Stimulated activated naive CD8-positive, alpha-beta T cell treated with anti-CD3 and anti-CD28 coated beads, Interleukin-15, amount 100 ng/mL, for 72 hours (primary cell): ENCODE measurements at regions not wholly inside any gene's neighbourhood (a gene's known extent, or its start where the extent isn't known, plus 50 kb on each side); places are given as distances from the start of the nearest gene placed in this dataset.

ENCODE experiments used
- ATAC-seq: fragments of 150-1000 bp; cut with Tn5 transposase; 2 replicates; pipeline ENCODE4 v1.10.0; 2021; ENCODE audit warnings: mild to moderate bottlenecking, moderate library complexity
- DNase-seq, 2 donors: peaks; one replicate each; pipeline ENCODE4 v3.0.0; 2021 to 2022
- H3K27ac Mint-ChIP-seq, 2 donors: one replicate each; pipeline ENCODE4 v1.8.0; 2022; ENCODE audit warnings: mild to moderate bottlenecking in 2 of 2, mixed read lengths in 2 of 2, moderate library complexity in 2 of 2
- H3K27me3 Mint-ChIP-seq: one replicate; pipeline ENCODE4 v1.8.0; 2022; ENCODE audit warnings: mixed read lengths
- H3K4me1 Mint-ChIP-seq: one replicate; pipeline ENCODE4 v1.8.0; 2022; ENCODE audit warnings: mild to moderate bottlenecking, mixed read lengths
- H3K4me3 Mint-ChIP-seq, 2 donors: one replicate each; pipeline ENCODE4 v1.8.0; 2022; ENCODE audit warnings: mild to moderate bottlenecking in 2 of 2, mixed read lengths in 2 of 2, moderate library complexity in 1 of 2
- H3K9me3 Mint-ChIP-seq, 2 donors: one replicate each; pipeline ENCODE4 v1.8.0; 2022; ENCODE audit warnings: mixed read lengths in 2 of 2

- no peak overlapping the region for H3K27ac Mint-ChIP-seq
- H3K27me3 Mint-ChIP-seq = no peaks in the 10 kb centered on the region
- H3K9me3 Mint-ChIP-seq = no peaks in the 10 kb centered on the region
- no peak for ATAC-seq
- no peak overlapping the region for H3K4me3 Mint-ChIP-seq
- H3K4me1 Mint-ChIP-seq = no peaks in the 10 kb centered on the region
- no peak for DNase-seq
Measured at GRCh38 chr3:14252321-14253021, 73.9 kb downstream of the LSM3 start.

DNA sequence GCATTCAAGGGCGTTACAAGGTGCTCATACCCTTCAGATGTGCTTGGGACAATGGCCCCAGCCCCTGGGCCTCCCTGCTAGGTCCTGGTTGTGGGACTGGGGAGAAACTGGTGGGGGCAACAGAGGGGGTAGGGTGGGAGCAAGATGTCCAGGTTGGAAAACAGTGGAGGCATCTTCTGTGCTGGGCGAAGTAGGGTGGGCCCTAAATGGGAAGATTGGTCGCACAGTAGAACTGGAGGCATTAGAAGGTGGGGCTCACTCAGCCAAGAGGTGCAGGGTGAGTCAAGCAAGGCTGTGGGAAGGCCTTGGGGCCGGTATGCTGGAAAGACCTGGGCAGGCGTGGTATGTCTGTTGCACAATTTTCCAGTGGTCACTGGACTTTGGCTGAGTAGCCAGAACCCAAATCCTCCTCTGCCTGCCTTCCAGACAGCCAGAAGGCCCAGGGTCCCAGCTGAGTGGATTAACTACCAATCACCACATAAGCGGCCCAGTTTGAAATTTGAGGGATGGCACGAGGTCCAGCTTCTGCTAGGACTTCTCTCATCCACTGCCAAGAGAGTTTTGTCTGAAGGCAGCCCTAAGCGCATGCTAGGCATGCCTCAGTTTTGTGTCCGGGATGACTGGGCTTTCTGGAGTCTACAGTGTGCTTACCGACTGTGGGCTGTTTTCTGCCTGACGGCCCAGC lies 74.5 kb downstream of the LSM3 start:
- Mint-ChIP-seq H3K9me3 (no peaks in the 10 kb centered on the region), H3K27ac (no peak overlapping the region), H3K4me3 (no peak overlapping the region), H3K4me1 (no peaks in the 10 kb centered on the region), H3K27me3 (no peaks in the 10 kb centered on the region)
- ATAC-seq = no peak
- no peak for DNase-seq

DNA sequence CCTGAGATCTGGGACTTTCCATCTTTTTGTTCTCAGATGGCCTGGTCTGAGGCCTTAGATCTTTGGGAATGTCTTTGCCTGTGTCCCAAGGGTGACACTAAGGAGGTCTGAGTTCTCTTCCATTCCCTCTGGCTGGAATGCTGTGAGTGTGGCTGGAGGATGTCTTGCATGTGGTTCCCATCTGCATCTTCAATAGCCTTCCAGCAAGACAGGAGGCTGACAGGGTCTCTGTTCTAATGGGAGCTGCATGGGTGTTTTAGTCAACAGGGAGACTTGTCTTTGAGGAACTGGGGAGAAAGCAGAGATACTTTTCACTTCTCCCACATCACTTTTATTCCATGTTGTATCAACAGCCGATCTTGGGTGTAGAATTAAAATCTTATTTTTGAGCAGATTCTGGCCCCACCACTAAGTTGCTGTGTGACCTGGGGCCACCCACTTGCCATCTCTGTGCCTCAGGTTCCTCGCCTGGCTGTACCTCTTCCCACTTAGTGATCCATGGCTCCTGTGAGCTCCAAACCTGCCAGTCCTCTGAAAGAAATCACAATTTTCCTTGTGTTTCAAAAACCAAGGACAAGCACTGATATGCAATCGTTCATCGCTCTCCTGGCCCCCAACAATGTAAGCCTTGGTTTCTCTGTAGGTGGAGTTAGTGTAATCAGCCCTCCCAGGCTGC lies 75.2 kb downstream of the LSM3 start:
- Mint-ChIP-seq H3K27ac (no peak overlapping the region), H3K27me3 (no peaks in the 10 kb centered on the region), H3K4me3 (no peak overlapping the region), H3K9me3 (no peaks in the 10 kb centered on the region), H3K4me1 (no peaks in the 10 kb centered on the region)
- ATAC-seq (no peak), DNase-seq (no peak)

- ATAC-seq (no peak), DNase-seq (no peak)
- Mint-ChIP-seq H3K4me1 (no peaks in the 10 kb centered on the region), H3K4me3 (no peak overlapping the region), H3K9me3 (no peaks in the 10 kb centered on the region), H3K27ac (no peak overlapping the region), H3K27me3 (no peaks in the 10 kb centered on the region)
Measured at GRCh38 chr3:14254812-14255702, 76.4 kb downstream of the LSM3 start.

GRCh38 chr3:14256046-14256445 lies 77.4 kb downstream of the LSM3 start:
- Mint-ChIP-seq H3K27me3 (no peaks in the 10 kb centered on the region), H3K27ac (no peak overlapping the region), H3K9me3 (no peaks in the 10 kb centered on the region), H3K4me3 (no peak overlapping the region), H3K4me1 (no peaks in the 10 kb centered on the region)
- ATAC-seq = no peak
- DNase-seq = no peak

DNA sequence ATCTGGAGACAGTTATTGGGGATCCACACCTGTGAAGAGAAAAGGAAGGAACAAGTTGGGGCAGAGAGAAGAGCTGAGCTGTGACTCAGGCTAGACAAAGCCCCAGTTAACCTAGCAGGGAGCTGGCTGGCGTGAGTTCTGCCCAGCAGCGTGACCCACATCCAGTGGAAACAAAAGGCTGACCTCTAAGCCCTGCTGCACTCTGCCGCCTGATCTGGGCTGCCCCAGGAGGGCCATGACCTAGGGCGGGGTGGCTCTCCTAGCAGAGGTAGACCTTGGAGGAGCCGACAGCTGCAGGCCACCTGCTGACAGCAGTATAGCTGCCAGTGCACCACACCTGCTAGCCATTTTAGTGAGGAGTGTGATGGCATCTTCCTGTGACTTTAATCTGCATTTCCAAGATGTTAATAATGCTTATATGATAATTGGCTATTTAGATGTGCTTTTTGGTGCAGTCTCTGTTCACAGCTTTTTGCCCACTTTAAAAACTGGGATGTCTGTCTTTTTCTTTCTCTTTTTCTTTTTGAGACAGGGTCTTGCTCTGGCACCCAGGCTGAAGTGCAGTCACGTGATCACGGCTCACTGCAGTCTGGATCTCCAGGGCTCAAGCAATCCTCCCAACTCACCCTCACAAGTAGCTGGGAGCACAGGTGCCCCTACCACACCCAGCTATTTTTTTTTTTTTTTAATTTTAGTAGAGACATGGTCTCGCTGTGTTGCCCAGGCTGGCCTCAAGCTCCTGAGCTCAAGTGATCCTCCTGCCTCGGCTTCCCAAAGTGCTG lies 78.1 kb downstream of the LSM3 start:
- no peak for DNase-seq
- H3K27ac Mint-ChIP-seq = no peak overlapping the region
- peak; percentile 28 for ATAC-seq
- no peak overlapping the region for H3K4me3 Mint-ChIP-seq
- no peaks in the 10 kb centered on the region for H3K27me3 Mint-ChIP-seq
- H3K9me3 Mint-ChIP-seq = no peaks in the 10 kb centered on the region
- no peaks in the 10 kb centered on the region for H3K4me1 Mint-ChIP-seq

- DNase-seq (no peak), ATAC-seq (no peak)
- no peak overlapping the region for H3K27ac Mint-ChIP-seq
- no peaks in the 10 kb centered on the region for H3K27me3 Mint-ChIP-seq
- H3K9me3 Mint-ChIP-seq = no peaks in the 10 kb centered on the region
- no peaks in the 10 kb centered on the region for H3K4me1 Mint-ChIP-seq
- H3K4me3 Mint-ChIP-seq = no peak overlapping the region
Measured at GRCh38 chr3:14258906-14259904, 80.6 kb downstream of the LSM3 start.

DNA sequence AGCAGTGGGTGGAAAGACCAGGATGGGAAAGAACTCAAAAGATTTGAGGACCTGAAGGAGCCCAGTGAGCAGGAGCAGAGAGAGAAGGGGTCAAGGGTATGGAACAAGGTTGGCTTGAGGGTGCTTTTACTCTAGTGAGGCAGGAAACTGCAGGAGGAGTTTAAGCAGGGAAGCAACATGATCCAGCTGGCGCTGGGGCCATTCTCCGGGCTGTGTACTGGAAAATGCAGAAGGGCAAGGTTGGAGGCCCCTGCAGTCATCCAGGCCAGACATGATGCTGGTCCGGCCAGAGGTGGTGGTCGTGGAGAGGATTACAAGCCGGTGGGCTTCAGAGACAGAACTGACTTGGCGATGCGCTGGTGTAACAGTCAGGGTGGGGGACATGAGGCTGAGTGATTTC lies 81.8 kb downstream of the LSM3 start:
- Mint-ChIP-seq H3K27ac (no peak overlapping the region), H3K4me1 (no peaks in the 10 kb centered on the region), H3K4me3 (no peak overlapping the region), H3K9me3 (no peaks in the 10 kb centered on the region), H3K27me3 (no peaks in the 10 kb centered on the region)
- DNase-seq (no peak), ATAC-seq (no peak)

DNA sequence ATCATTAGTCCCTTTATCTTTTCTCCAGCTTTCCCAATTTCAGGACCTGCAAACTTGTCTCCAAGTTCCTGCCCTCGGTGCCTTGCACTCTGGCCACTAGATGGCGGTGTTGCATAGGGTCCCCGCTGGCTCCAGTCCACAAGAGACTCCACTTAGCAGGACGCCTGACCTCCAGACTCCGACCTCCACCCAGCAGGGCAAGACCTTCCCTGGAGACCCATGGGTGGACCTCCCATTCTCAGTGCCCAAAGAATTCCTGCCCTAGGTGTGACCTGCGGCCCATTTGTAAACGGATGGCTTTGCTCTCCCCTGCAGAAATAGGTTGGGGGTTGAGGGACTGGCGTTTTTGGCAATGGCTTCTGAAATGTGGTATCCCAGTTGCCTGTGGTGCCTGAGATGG lies 82.6 kb downstream of the LSM3 start:
- H3K9me3 Mint-ChIP-seq = no peaks in the 10 kb centered on the region

GRCh38 chr3:14262212-14262611 lies 83.6 kb downstream of the LSM3 start:
- H3K4me1 Mint-ChIP-seq = no peaks in the 10 kb centered on the region
- no peak overlapping the region for H3K4me3 Mint-ChIP-seq
- DNase-seq (no peak), ATAC-seq (no peak)
- no peaks in the 10 kb centered on the region for H3K27me3 Mint-ChIP-seq
- no peak overlapping the region for H3K27ac Mint-ChIP-seq
- H3K9me3 Mint-ChIP-seq = no peaks in the 10 kb centered on the region

More for the DNA sequence above, 82.6 kb downstream of the LSM3 start:
- no peaks in the 10 kb centered on the region for H3K27me3 Mint-ChIP-seq
- ATAC-seq (peak; percentile 61), DNase-seq (peak; percentile 62 to 68)
- no peaks in the 10 kb centered on the region for H3K4me1 Mint-ChIP-seq
- no peak overlapping the region for H3K27ac Mint-ChIP-seq
- H3K4me3 Mint-ChIP-seq = no peak overlapping the region

GRCh38 chr3:14262867-14263266 lies 84.2 kb downstream of the LSM3 start:
- no peak overlapping the region for H3K4me3 Mint-ChIP-seq
- no peaks in the 10 kb centered on the region for H3K9me3 Mint-ChIP-seq
- peaks cover 4% of the 10 kb centered on the region for H3K27me3 Mint-ChIP-seq
- H3K4me1 Mint-ChIP-seq = no peaks in the 10 kb centered on the region
- no peak overlapping the region for H3K27ac Mint-ChIP-seq
- no peak for DNase-seq
- ATAC-seq = no peak

DNA sequence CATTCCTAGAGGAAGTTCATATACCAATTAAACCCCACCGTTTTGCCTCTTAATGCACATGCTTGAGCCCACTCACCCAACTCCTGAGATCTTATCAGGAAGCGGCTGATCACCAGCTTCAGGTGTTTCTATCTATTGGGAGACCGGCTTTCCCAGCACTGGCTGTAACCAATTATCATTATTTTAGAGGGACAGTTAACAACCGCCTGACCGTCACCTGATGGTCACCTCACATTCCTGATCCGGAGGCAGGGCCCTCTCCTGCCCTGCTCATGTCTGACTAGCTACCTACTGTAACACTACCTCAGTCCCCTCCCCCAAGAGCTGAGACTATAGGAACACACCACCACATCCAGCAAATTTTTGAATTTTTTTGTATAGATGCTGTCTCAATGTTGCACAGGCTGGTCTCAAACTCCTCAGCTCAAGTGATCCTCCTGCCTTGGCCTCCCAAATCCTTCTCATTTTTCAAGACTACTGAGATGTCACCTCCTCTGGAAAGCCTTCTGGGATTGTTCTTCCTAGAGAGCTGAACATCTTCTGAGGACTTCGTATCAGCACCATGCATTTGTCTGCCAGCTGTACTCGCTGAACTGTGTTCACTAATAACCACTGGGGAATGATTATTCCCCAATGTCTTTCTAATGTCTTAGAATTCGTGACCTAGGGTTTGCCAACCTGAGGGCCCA lies 84.8 kb downstream of the LSM3 start:
- ATAC-seq (no peak), DNase-seq (no peak)
- H3K4me3 Mint-ChIP-seq = no peak overlapping the region
- H3K27ac Mint-ChIP-seq = no peak overlapping the region
- H3K4me1 Mint-ChIP-seq = no peaks in the 10 kb centered on the region
- peaks cover 9% of the 10 kb centered on the region for H3K27me3 Mint-ChIP-seq
- H3K9me3 Mint-ChIP-seq = no peaks in the 10 kb centered on the region

GRCh38 chr3:14265246-14265962 lies 86.8 kb downstream of the LSM3 start:
- H3K27me3 Mint-ChIP-seq = peaks cover 9% of the 10 kb centered on the region
- no peaks in the 10 kb centered on the region for H3K4me1 Mint-ChIP-seq
- ATAC-seq (no peak), DNase-seq (no peak)
- H3K4me3 Mint-ChIP-seq = no peak overlapping the region
- H3K9me3 Mint-ChIP-seq = no peaks in the 10 kb centered on the region
- H3K27ac Mint-ChIP-seq = peak overlapping the region in 1 of 2 donors; percentile 52
